GM12872 (cell line): ENCODE measurements at regions not wholly inside any gene's neighbourhood (a gene's known extent, or its start where the extent isn't known, plus 50 kb on each side); places are given as distances from the start of the nearest gene placed in this dataset.

ENCODE experiments used
- TF ChIP-seq, protein P1 (sequence below): IDR thresholded peaks from 3 replicates; pipeline ENCODE4 v1.5.1; 2011; ENCODE audit warnings: low read depth, mild to moderate bottlenecking, low read length, moderate library complexity; ENCODE audit not compliant: insufficient read depth

DNA sequence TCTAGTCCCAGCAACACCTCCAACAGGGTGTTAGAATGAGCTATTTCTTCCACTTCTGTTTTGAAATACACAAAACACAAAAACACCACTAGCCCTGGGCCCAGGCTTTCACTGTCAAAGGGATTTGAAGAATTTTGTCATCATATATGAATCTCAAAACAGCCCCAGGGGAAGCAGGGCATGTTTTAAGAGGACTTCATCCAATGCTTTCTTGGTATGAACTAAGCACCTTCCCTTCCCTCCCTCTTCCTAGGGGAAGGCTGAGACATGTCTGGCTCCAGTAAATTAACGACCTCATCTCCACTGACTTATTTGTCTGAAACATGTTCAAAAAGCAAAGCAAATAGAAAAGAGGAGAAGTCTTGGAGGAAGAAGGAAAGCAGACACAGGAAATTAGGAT, 75.7 kb upstream of the INCENP start:
- TF ChIP-seq, protein P1, sequence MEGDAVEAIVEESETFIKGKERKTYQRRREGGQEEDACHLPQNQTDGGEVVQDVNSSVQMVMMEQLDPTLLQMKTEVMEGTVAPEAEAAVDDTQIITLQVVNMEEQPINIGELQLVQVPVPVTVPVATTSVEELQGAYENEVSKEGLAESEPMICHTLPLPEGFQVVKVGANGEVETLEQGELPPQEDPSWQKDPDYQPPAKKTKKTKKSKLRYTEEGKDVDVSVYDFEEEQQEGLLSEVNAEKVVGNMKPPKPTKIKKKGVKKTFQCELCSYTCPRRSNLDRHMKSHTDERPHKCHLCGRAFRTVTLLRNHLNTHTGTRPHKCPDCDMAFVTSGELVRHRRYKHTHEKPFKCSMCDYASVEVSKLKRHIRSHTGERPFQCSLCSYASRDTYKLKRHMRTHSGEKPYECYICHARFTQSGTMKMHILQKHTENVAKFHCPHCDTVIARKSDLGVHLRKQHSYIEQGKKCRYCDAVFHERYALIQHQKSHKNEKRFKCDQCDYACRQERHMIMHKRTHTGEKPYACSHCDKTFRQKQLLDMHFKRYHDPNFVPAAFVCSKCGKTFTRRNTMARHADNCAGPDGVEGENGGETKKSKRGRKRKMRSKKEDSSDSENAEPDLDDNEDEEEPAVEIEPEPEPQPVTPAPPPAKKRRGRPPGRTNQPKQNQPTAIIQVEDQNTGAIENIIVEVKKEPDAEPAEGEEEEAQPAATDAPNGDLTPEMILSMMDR, result no peak

- TF ChIP-seq, protein P1, result no peak
Measured at GRCh38 chr11:62046568-62047100, 77.2 kb upstream of the INCENP start.

- TF ChIP-seq, protein P1, result no peak
Measured at GRCh38 chr11:62044639-62045121, 77.2 kb upstream of the FTH1 start.

- TF ChIP-seq, protein P1, result no peak
Measured at GRCh38 chr11:62035293-62035692, 67.9 kb upstream of the FTH1 start.

DNA sequence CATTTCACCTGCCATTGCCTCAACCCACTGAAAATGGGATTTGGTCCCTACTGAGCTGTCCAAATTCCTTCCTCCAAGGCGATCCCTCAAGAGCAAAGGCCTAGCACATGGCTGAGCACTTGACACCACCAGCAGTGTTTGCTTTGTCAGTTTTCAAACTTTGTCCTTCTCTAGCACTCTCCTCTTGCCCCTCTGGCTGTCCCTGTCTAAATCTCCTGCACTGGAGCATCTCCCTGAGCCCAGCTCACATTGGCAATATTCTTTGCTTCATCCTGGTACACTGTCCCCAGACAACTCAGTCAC, 66.6 kb upstream of the FTH1 start:
- TF ChIP-seq, protein P1, result no peak

GRCh38 chr11:62033191-62034035, 66.0 kb upstream of the FTH1 start:
- TF ChIP-seq, protein P1, result no peak

DNA sequence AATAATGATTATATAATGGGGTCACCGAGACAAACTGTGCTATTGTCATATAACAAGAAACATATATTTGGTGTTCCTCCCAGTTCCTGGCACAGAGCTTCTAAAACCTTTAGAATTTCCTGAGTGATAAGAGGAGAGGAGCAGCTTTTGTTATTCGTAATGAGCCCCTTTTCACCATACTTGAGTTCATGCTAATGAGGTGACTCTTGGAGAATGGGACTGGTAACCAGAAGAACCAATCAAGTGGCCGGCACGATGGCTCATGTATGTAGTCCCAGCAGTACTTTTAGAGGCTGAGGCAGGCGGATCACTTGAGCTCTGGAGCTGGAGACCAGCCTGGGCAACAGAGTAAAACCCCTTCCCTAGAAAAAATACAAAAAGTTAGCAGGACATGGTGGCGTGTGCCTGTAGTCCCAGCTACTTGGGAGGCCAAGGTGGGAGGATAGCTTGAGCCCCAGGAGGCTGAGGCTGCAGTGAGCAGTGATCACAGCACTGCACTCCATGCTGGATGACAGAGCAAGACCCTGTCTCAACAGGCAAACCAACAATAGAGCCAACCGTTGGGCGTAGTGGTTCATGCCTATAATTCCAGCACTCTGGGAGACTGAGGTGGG, 62.7 kb upstream of the FTH1 start:
- TF ChIP-seq, protein P1, result no peak
